ENCODE measurements at regions not wholly inside any gene's neighbourhood (a gene's known extent, or its start where the extent isn't known, plus 50 kb on each side); places are given as distances from the start of the nearest gene placed in this dataset.

GRCh38 chr1:56284928-56285327 is 294.4 kb downstream of the PLPP3 start (continued):
- TF ChIP-seq FOXP4 (CRISPR knock-in tag; IDR thresholded peaks at IDR 0.05): peak; percentile 50; the same call in 1 of the 2 replicates
- TF ChIP-seq, protein P1, sequence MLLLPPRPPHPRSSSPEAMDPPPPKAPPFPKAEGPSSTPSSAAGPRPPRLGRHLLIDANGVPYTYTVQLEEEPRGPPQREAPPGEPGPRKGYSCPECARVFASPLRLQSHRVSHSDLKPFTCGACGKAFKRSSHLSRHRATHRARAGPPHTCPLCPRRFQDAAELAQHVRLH (CRISPR knock-in tag; IDR thresholded peaks at IDR 0.05; ENCODE audit: borderline replicate concordance, low read depth): 0 out of 2 replicates have a peak, but pooled peaks have one; percentile 20
- peak; percentile 12; the same call in 1 of the 2 replicates for TF ChIP-seq STAG1 (CRISPR knock-in tag; IDR thresholded peaks at IDR 0.05)
- 0 out of 2 replicates have a peak, but pooled peaks have one; percentile 46 for TF ChIP-seq ZNF609 (CRISPR knock-in tag; IDR thresholded peaks at IDR 0.05; ENCODE audit: borderline replicate concordance)
- TF ChIP-seq CBX5 (CRISPR knock-in tag; IDR thresholded peaks at IDR 0.05; ENCODE audit: borderline replicate concordance): no peak
- TF ChIP-seq KLF16 (CRISPR knock-in tag; IDR thresholded peaks at IDR 0.05): 0 out of 4 replicates have a peak, but pooled peaks of 1 of the 2 experiments have one; percentile 37
- TF ChIP-seq MYC (CRISPR knock-in tag; IDR thresholded peaks at IDR 0.05; ENCODE audit: borderline replicate concordance): no peak
- TF ChIP-seq SP140L (CRISPR knock-in tag; IDR thresholded peaks at IDR 0.05; ENCODE audit: borderline replicate concordance): no peak
- no peak for TF ChIP-seq RELA (CRISPR knock-in tag; IDR thresholded peaks at IDR 0.05)
- TF ChIP-seq BCL3 (CRISPR knock-in tag; IDR thresholded peaks at IDR 0.05): no peak
- TF ChIP-seq ZBTB7B (CRISPR knock-in tag; IDR thresholded peaks at IDR 0.05): no peak
- TF ChIP-seq HDAC1 (CRISPR knock-in tag; IDR thresholded peaks at IDR 0.05): peak; percentile 39; the same call in 1 of the 2 replicates
- TF ChIP-seq ADNP (CRISPR knock-in tag; IDR thresholded peaks at IDR 0.05): no peak
- TF ChIP-seq ZFP1 (CRISPR knock-in tag; IDR thresholded peaks at IDR 0.05): no peak; the same call in 1 of the 2 replicates
- no peak for TF ChIP-seq ZNF598 (CRISPR knock-in tag; IDR thresholded peaks at IDR 0.05; ENCODE audit: borderline replicate concordance)
- TF ChIP-seq UBTF (CRISPR knock-in tag; IDR thresholded peaks at IDR 0.05): no peak
- no peak for TF ChIP-seq NFKBIZ (CRISPR knock-in tag; IDR thresholded peaks at IDR 0.05)
- TF ChIP-seq RFX1 (IDR thresholded peaks at IDR 0.05): no peak
- no peak for TF ChIP-seq FLYWCH1 (CRISPR knock-in tag; IDR thresholded peaks at IDR 0.05)
- TF ChIP-seq ZNF691 (CRISPR knock-in tag; IDR thresholded peaks at IDR 0.05; ENCODE audit: borderline replicate concordance, low read depth): no peak
